GM12864 (cell line): ENCODE measurements at regions not wholly inside any gene's neighbourhood (a gene's known extent, or its start where the extent isn't known, plus 50 kb on each side); places are given as distances from the start of the nearest gene placed in this dataset.

ENCODE experiments used
- DNase-seq: peaks from one replicate; pipeline ENCODE4 v3.0.0-alpha.2; 2011; ENCODE audit warnings: low read depth
- H3K4me3 ChIP-seq: 2 replicates; pipeline ENCODE4 v1.5.1; 2011; ENCODE audit warnings: mild to moderate bottlenecking, low read depth, low read length, control low read depth
- TF ChIP-seq, protein P1 (sequence below): IDR thresholded peaks from 2 replicates; pipeline ENCODE4 v1.5.1; 2011; ENCODE audit warnings: low read depth, mild to moderate bottlenecking, moderate library complexity, low read length, control low read depth, inconsistent platforms; ENCODE audit errors: missing control alignments

DNA sequence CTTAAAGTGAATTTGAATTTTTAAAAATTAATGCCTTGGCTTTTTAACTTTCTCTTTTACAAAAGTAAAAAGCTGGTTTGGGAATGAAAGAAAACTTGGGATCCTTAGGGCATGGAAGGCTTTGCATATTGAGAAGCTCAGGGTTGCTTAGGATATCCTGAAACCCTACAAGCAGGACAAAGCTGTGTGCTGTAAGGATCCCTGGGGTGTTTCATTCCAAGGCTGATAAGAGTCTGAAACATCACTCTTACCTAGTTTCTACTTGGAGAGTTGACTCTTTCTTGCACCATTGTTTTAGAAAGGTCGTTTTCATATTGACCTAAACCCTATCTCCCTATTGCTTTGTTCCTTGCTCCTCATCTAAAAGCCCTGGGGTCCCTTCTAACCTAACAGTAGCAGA lies 325.9 kb upstream of the NT5C1B start:
- H3K4me3 ChIP-seq = no peak overlapping the region
- no peak for DNase-seq
- TF ChIP-seq, protein P1, sequence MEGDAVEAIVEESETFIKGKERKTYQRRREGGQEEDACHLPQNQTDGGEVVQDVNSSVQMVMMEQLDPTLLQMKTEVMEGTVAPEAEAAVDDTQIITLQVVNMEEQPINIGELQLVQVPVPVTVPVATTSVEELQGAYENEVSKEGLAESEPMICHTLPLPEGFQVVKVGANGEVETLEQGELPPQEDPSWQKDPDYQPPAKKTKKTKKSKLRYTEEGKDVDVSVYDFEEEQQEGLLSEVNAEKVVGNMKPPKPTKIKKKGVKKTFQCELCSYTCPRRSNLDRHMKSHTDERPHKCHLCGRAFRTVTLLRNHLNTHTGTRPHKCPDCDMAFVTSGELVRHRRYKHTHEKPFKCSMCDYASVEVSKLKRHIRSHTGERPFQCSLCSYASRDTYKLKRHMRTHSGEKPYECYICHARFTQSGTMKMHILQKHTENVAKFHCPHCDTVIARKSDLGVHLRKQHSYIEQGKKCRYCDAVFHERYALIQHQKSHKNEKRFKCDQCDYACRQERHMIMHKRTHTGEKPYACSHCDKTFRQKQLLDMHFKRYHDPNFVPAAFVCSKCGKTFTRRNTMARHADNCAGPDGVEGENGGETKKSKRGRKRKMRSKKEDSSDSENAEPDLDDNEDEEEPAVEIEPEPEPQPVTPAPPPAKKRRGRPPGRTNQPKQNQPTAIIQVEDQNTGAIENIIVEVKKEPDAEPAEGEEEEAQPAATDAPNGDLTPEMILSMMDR = no peak

DNA sequence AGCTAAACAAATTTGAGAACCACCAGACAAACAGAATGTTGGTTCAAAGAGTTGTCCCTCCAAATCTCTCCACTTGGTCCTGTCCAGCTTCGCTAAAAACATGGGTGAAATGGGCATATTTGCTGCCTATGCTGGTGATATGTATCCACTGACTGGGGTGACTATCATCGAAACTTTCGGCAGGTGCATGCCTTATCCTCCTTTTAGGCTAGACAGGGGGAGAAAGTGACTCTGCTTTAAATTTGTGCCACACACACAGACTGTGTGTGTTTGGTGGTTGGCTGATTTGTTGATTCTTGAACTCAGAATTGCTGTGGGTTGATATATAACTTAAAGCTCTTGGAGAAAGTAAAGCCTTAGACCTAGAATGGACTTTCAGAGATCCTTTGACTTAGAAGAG lies 324.1 kb upstream of the NT5C1B start:
- TF ChIP-seq, protein P1 = no peak

DNA sequence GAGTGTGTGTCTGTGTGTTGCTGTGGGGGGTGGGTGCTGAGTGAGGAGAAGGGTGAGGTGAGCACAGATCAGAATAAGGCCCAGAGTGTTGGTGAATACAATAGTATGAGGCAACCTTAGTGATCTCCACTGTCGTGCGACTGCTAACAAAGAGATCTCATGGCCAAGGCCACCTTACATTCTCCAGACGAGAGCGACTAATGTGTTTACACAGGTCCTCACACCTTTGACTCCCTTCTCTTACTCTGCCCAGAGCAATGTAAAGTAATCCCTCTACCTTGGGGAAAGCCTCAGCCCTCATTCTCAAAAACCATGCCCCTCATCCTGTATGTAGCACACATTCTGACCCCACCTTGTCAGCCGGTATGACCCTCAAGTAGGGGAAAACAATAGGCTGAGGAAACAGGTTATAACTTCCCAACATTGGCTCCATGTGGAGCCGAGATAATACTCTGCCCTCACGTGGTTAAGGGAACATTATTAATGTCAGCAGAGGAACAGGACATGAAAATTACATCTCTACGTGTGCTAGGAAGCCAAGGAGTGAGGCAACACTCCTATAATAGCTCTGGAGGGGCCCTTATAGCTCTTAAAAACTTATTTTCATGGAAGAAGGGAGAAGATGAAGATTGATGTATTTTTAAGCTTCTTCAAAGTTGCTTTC lies 323.0 kb upstream of the NT5C1B start:
- TF ChIP-seq, protein P1 = no peak
- DNase-seq = no peak
- H3K4me3 ChIP-seq = no peak overlapping the region

More for the DNA sequence above, 324.1 kb upstream of the NT5C1B start:
- DNase-seq = no peak
- no peak overlapping the region for H3K4me3 ChIP-seq

DNA sequence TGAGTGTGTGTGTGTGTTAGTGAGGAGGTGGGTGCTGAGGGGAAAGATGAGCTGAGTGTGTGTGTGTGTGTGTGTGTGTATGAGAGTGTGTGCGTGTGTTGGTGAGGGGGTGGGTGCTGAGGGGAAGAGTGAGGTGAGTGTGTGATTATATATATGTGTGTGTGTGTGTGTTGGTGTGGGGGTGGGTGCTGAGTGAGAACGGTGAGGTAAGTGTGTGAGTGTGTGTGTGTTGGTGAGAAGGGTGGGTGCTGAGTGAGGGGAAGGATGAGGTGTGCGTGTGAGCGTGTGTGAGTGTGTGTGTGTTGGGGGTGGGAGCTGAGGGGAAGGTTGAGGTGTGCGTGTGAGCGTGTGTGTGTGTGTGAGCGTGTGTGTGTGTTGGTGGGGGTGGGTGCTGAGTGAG lies 322.0 kb upstream of the NT5C1B start:
- TF ChIP-seq, protein P1 = no peak
- H3K4me3 ChIP-seq = no peak overlapping the region
- DNase-seq = no peak

DNA sequence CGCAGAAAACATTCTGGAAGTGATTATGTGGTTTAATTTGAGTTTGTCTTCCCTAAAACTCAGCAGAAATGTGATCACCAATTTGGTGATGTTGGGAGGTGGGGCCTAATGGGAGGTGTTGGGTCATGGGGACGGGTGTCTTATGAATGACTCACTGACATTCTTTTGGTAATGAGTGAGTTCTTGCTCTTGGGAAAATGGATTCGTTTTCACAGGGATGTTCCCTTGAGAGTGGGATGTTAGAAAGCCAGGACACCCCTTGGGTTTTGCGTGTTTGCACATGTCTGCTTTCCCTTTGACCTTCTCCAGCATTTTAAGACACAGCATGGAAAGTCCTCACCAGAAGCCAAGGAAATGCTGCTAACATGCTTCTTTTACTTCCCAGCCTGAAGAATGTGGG lies 321.5 kb upstream of the NT5C1B start:
- no peak overlapping the region for H3K4me3 ChIP-seq
- TF ChIP-seq, protein P1 = no peak
- DNase-seq = no peak

DNA sequence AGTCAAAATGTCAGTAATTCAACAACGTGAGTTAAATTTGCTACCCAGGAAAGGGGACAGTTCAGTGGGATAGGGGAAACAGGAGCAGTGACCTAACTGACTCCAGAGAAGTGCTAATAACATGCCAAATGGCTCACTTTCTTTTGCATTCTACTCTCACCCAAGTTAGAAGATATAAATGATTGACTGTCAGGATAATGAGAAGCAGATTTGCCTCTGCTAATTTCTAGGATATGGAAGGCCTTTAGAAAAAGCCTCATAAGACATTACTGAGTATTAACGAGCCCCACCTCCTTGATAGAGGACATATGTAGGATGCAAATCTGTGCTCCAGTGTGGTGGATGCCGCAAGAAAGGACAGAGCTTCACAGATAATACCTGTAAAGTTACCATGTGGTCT lies 318.6 kb upstream of the NT5C1B start:
- no peak overlapping the region for H3K4me3 ChIP-seq
- no peak for DNase-seq
- TF ChIP-seq, protein P1 = no peak

DNA sequence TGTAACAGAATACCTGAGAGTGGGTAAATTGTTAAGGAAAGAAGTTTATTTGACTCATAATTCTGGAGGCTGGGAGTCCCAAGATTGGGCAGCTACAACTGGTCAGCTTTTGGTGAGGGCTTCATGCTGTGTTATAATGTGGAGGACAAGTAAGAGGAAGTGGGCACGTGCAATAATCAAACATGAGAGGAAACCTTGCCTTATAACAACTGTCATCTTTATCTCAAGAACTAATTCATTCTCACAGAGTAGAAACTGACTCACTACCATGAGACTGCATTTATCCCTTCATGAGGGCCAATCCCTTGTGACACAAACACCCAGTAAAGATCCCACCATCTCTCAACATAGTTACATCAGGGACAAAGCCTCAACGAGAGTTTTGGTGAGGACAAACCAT lies 318.1 kb upstream of the NT5C1B start:
- TF ChIP-seq, protein P1 = no peak
- H3K4me3 ChIP-seq = no peak overlapping the region
- no peak for DNase-seq
